Retinal pigment epithelial cell (primary cell): ENCODE measurements at regions not wholly inside any gene's neighbourhood (a gene's known extent, or its start where the extent isn't known, plus 50 kb on each side); places are given as distances from the start of the nearest gene placed in this dataset.

ENCODE experiments used
- DNase-seq: peaks from one replicate; pipeline ENCODE4 v3.0.0-alpha.2; 2010; ENCODE audit warnings: low read depth
- H3K4me3 ChIP-seq: 2 replicates; pipeline ENCODE4 v1.5.1; 2011; ENCODE audit warnings: mild to moderate bottlenecking, low read length, control low read depth, moderate library complexity
- TF ChIP-seq, protein P1 (sequence below): conservative IDR thresholded peaks from 2 replicates; pipeline ENCODE4 v1.5.1; 2011; ENCODE audit warnings: low read depth, low read length, control low read depth, inconsistent platforms

DNA sequence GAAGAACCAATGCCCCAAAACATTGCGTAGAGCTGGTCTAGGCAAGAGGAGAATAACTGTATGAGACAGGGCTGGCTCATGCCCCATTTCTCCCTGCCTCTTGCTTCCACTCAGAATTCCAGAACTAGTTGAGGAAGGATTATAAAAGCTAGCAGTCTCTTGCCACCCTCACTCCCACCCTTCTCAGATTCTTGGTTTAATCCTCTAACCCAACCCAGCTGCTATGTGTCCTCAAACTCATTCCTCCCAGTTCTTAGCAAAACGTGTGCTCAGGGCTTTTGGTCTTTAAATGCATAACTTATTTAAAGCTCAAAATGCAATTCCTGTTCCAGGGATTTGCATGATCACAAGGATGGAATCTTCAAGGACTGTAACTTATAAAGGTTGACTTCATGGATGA lies 466.3 kb downstream of the COG6 start:
- DNase-seq, result peak; percentile 75
- H3K4me3 ChIP-seq, result no peak overlapping the region
- TF ChIP-seq, protein P1, sequence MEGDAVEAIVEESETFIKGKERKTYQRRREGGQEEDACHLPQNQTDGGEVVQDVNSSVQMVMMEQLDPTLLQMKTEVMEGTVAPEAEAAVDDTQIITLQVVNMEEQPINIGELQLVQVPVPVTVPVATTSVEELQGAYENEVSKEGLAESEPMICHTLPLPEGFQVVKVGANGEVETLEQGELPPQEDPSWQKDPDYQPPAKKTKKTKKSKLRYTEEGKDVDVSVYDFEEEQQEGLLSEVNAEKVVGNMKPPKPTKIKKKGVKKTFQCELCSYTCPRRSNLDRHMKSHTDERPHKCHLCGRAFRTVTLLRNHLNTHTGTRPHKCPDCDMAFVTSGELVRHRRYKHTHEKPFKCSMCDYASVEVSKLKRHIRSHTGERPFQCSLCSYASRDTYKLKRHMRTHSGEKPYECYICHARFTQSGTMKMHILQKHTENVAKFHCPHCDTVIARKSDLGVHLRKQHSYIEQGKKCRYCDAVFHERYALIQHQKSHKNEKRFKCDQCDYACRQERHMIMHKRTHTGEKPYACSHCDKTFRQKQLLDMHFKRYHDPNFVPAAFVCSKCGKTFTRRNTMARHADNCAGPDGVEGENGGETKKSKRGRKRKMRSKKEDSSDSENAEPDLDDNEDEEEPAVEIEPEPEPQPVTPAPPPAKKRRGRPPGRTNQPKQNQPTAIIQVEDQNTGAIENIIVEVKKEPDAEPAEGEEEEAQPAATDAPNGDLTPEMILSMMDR, result no peak

DNA sequence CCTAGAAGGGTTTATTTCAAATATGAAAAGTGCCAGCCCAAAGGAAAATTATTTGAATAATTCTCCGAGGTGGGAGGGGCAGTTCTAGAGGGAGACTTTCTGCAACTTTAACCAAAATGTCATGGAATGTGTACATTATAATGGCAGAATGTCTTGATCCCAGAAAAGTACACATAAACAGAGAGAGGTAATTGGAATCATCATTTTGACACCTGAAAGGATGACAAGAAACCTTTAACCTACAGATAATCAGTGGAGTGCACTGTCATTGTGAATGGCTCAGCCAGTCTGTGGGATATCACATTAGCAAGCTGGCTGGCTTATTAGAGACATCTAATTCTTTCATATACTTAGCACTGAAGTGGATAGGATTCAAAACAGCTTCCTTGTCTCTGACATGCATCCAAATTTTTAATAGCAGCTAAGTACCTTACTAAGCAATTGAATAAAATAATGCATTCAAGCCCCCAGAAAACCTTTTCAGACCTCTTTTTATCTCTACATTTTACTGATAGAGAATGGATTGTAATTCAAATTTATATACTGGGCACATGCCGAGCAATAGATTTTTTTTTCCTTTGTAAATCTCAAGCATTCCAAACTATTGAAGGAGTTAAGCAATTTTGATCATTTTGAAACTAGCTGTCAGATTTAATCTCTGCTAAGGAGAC lies 468.6 kb downstream of the COG6 start:
- TF ChIP-seq, protein P1, result no peak
- H3K4me3 ChIP-seq, result no peak overlapping the region
- DNase-seq, result no peak

DNA sequence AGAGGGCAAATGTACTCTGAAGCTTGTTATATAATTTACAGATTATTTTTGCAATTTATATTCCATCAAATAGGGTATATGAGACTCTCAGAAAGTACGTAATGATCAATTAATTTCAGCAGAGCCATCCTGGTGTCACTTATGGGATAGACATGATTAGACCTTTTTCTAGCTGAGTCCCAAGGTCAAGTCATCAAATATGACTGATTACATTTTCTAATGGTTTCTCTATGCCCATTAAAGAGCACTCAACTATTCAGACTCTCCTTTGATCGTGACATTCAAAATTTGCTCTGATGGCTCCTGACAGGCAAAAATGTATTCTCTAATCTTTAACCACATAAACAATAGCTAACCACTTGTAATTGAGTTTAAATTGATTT lies 469.2 kb downstream of the COG6 start:
- DNase-seq, result no peak
- H3K4me3 ChIP-seq, result no peak overlapping the region
- TF ChIP-seq, protein P1, result no peak

DNA sequence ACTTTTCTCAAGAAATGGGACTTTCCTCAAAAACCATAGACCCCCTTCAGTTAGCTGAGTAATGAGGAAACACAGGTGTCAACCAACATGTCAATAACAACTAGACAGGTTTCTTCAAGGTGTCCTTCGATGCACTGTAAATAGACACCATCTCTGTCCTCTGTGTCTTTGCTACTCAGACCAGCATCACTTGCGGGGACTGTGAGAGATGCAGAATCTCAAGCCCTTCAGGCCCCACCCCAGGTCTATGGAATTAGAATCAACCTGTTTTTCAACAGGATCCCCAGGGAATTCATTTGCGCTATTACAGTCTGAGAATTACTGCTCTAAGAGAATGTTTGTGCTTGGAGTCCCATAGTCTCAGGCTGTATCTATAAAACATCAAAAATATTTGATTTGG lies 469.9 kb downstream of the COG6 start:
- no peak for DNase-seq
- no peak overlapping the region for H3K4me3 ChIP-seq
- TF ChIP-seq, protein P1, result no peak

DNA sequence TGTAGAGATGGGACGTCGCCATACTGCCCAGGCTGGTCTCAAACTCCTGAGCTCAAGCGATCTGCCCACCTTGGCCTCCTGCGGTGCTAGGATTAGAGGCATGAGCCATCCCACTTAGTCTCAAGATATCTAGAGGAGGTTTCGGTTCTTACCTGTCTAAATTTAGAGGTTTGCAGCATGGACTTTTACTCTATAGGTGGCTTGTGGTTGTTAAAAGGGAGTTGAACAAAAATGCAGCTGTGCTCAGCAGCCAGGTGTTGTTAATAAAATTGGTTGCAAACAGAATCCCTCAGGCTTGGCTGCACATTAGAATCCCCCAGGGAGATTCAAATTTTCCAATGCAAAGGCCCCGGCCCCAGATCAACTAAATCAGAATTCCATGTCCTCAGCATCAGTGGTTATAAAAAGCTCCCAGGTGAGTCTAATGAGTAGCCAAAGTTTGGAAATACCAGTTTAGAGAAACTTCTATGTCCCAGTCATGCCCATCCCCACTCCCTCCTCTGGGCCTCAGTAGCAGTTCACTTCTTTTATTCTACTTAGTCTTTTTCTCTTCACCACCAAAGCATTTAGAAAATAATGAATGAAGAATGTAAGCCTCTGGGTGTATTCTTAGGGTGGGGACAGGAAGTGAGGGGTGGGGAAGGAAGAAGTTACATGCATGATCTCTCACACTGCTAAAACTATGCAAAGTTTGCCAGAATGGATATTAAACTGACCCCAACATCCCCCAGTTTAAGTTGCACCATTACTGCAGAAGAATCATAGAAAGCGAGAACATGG lies 471.0 kb downstream of the COG6 start:
- no peak for DNase-seq
- TF ChIP-seq, protein P1, result no peak
- H3K4me3 ChIP-seq, result no peak overlapping the region

DNA sequence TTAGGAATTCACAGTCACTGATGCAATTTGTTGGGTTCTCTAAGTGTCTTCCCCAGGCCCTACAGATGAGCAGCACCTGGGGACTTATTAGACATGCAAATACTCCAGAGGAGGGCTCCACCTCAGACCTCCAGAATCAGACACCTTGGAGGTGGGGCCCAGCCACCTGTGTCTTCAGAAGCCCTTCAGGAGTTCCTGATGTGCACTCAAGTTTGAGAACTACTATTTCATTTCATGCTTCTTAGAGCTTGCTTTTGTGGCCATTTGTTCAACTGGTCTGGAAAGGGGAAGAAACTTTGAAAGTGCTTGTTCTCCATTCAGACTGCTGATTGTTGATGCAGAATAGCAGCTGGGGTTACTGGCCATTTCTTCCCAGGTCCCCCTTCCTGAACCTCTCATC lies 472.0 kb downstream of the COG6 start:
- no peak for DNase-seq
- no peak overlapping the region for H3K4me3 ChIP-seq
- TF ChIP-seq, protein P1, result no peak

DNA sequence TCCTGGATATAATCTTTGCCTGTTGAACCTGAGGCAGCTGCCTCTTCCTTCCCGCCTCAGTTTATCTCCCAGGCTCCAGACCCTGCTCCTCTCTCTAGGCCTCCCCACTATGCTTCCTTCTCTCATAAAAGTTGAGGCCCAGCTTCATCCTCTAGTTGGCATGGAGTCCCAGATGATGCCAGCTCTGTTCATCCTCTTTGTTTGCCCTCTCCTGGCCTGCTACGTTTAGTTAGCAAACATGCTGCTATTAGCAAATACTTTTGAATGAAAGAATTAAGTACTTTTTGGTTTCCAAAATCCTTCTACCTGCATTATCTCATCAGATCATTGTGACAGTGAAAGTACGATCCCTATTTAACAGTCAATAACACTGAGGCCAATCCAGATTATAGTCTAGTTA lies 472.5 kb downstream of the COG6 start:
- no peak for DNase-seq
- TF ChIP-seq, protein P1, result no peak
- no peak overlapping the region for H3K4me3 ChIP-seq
